GM18951 (cell line): ENCODE measurements at regions not wholly inside any gene's neighbourhood (a gene's known extent, or its start where the extent isn't known, plus 50 kb on each side); places are given as distances from the start of the nearest gene placed in this dataset.
"Not testable (repeated sequence)": the region's sequence is repeated elsewhere in the genome, so short reads cannot be mapped to it uniquely, and the experiment has no call there.

Experiments
- POLR2A ChIP-seq: IDR thresholded peaks from 4 replicates; pipeline ENCODE4 v1.6.1; 2011; ENCODE audit warnings: mild to moderate bottlenecking; ENCODE audit not compliant: insufficient read length, insufficient read depth; ENCODE audit errors: extremely low read depth
- in situ Hi-C: fragments of 300-500 bp; cut with MboI; formaldehyde crosslinking; loops from one replicate; pipeline ENCODE4 v1.12.0; 2022; ENCODE audit warnings: low sequenced_read_pairs, mixed read lengths, inconsistent platforms; ENCODE audit not compliant: unreplicated experiment

GRCh38 chr2:224174521-224174920 is 135.4 kb upstream of the SERPINE2 start:
- no peak for TF ChIP-seq POLR2A
- in situ Hi-C loops, result no loop called here

- in situ Hi-C loops, result no loop called here
- TF ChIP-seq POLR2A, result no peak
These were observed 134.8 kb upstream of the SERPINE2 start for GRCh38 chr2:224173933-224174332.

- in situ Hi-C loops, result no loop called here
- no peak for TF ChIP-seq POLR2A
These were observed 134.1 kb upstream of the SERPINE2 start for GRCh38 chr2:224173210-224173609.

GRCh38 chr2:224171226-224171625 is 132.1 kb upstream of the SERPINE2 start:
- no peak for TF ChIP-seq POLR2A
- in situ Hi-C loops, result no loop called here

GRCh38 chr2:224169847-224170246 is 130.8 kb upstream of the SERPINE2 start:
- in situ Hi-C loops, result no loop called here
- no peak for TF ChIP-seq POLR2A

- in situ Hi-C loops, result not testable (repeated sequence)
These were observed 128.7 kb upstream of the SERPINE2 start for GRCh38 chr2:224167781-224168180.

- in situ Hi-C loops, result no loop called here
These were observed 127.6 kb upstream of the SERPINE2 start for GRCh38 chr2:224166654-224167053.

GRCh38 chr2:224165901-224166319 is 126.8 kb upstream of the SERPINE2 start:
- in situ Hi-C loops, result no loop called here
- TF ChIP-seq POLR2A, result no peak

More at GRCh38 chr2:224166654-224167053, 127.6 kb upstream of the SERPINE2 start:
- TF ChIP-seq POLR2A, result no peak

GRCh38 chr2:224163566-224164307 is 124.7 kb upstream of the SERPINE2 start:
- in situ Hi-C loops, result no loop called here
- no peak for TF ChIP-seq POLR2A

GRCh38 chr2:224162122-224162521 is 123.0 kb upstream of the SERPINE2 start:
- in situ Hi-C loops, result no loop called here

GRCh38 chr2:224161712-224162111 is 122.6 kb upstream of the SERPINE2 start:
- in situ Hi-C loops, result no loop called here
- no peak for TF ChIP-seq POLR2A

More at GRCh38 chr2:224162122-224162521, 123.0 kb upstream of the SERPINE2 start:
- no peak for TF ChIP-seq POLR2A

GRCh38 chr2:224160917-224161316 is 121.8 kb upstream of the SERPINE2 start:
- in situ Hi-C loops, result no loop called here
- TF ChIP-seq POLR2A, result no peak

GRCh38 chr2:224159345-224159928 is 120.4 kb upstream of the SERPINE2 start:
- in situ Hi-C loops, result no loop called here
- TF ChIP-seq POLR2A, result no peak

- in situ Hi-C loops, result no loop called here
- TF ChIP-seq POLR2A, result no peak
These were observed 119.7 kb upstream of the SERPINE2 start for GRCh38 chr2:224158831-224159230.
